ENCODE measurements at regions not wholly inside any gene's neighbourhood (a gene's known extent, or its start where the extent isn't known, plus 50 kb on each side); places are given as distances from the start of the nearest gene placed in this dataset.

DNA sequence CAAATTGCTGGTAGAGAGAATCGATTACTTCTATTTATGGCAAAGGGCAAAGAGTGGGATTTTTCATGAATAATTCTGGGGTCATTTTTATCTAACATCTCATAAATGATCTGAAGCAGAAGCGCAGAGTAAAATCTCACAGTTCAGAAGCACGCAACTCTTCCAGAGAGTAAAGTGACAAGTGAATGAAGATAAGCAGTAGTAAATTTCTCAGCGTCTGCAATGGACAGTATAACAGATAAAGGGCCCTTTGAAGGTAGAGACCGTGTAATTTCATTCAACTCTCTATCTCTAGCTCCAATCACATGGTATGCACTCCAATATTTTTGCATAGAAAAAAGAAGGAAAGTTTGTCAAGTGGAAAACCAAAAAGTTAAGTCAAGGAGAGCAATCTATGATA is 521.1 kb upstream of the NECTIN3 start (continued):
- TF ChIP-seq, protein P1, sequence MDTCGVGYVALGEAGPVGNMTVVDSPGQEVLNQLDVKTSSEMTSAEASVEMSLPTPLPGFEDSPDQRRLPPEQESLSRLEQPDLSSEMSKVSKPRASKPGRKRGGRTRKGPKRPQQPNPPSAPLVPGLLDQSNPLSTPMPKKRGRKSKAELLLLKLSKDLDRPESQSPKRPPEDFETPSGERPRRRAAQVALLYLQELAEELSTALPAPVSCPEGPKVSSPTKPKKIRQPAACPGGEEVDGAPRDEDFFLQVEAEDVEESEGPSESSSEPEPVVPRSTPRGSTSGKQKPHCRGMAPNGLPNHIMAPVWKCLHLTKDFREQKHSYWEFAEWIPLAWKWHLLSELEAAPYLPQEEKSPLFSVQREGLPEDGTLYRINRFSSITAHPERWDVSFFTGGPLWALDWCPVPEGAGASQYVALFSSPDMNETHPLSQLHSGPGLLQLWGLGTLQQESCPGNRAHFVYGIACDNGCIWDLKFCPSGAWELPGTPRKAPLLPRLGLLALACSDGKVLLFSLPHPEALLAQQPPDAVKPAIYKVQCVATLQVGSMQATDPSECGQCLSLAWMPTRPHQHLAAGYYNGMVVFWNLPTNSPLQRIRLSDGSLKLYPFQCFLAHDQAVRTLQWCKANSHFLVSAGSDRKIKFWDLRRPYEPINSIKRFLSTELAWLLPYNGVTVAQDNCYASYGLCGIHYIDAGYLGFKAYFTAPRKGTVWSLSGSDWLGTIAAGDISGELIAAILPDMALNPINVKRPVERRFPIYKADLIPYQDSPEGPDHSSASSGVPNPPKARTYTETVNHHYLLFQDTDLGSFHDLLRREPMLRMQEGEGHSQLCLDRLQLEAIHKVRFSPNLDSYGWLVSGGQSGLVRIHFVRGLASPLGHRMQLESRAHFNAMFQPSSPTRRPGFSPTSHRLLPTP (IDR thresholded peaks at IDR 0.05; ENCODE audit: borderline replicate concordance, extremely low read depth, insufficient read length) = no peak
- TF ChIP-seq NFIC (IDR thresholded peaks at IDR 0.05) (no peak), MEF2A (IDR thresholded peaks at IDR 0.05; ENCODE audit: control insufficient read depth, low read depth, low read length) (no peak), LEF1 (IDR thresholded peaks at IDR 0.05) (0 out of 2 replicates have a peak, but pooled peaks have one; percentile 33), SMARCA4 (IDR thresholded peaks at IDR 0.05) (peak; percentile 31; the same call in 1 of the 2 replicates), TEAD4 (IDR thresholded peaks at IDR 0.05; ENCODE audit: low read length) (peak; percentile 41), TEAD4 (CRISPR knock-in tag; IDR thresholded peaks at IDR 0.05; ENCODE audit: borderline replicate concordance) (no peak), CXXC5 (CRISPR knock-in tag; IDR thresholded peaks at IDR 0.05) (peak; percentile 50), ZNF184 (CRISPR knock-in tag; IDR thresholded peaks at IDR 0.05) (no peak), GABPA (tag; conservative IDR thresholded peaks at IDR 0.05; ENCODE audit: low read depth) (no peak), ZKSCAN3 (CRISPR knock-in tag; IDR thresholded peaks at IDR 0.05) (no peak), ETV1 (tag; conservative IDR thresholded peaks at IDR 0.05; ENCODE audit: low read depth) (no peak), PURB (CRISPR knock-in tag; IDR thresholded peaks at IDR 0.05; ENCODE audit: low read depth) (no peak)
- TF ChIP-seq, protein P2, sequence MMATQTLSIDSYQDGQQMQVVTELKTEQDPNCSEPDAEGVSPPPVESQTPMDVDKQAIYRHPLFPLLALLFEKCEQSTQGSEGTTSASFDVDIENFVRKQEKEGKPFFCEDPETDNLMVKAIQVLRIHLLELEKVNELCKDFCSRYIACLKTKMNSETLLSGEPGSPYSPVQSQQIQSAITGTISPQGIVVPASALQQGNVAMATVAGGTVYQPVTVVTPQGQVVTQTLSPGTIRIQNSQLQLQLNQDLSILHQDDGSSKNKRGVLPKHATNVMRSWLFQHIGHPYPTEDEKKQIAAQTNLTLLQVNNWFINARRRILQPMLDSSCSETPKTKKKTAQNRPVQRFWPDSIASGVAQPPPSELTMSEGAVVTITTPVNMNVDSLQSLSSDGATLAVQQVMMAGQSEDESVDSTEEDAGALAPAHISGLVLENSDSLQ (IDR thresholded peaks at IDR 0.05) = 0 out of 2 replicates have a peak, but pooled peaks have one; percentile 13
- TF ChIP-seq, protein P3, sequence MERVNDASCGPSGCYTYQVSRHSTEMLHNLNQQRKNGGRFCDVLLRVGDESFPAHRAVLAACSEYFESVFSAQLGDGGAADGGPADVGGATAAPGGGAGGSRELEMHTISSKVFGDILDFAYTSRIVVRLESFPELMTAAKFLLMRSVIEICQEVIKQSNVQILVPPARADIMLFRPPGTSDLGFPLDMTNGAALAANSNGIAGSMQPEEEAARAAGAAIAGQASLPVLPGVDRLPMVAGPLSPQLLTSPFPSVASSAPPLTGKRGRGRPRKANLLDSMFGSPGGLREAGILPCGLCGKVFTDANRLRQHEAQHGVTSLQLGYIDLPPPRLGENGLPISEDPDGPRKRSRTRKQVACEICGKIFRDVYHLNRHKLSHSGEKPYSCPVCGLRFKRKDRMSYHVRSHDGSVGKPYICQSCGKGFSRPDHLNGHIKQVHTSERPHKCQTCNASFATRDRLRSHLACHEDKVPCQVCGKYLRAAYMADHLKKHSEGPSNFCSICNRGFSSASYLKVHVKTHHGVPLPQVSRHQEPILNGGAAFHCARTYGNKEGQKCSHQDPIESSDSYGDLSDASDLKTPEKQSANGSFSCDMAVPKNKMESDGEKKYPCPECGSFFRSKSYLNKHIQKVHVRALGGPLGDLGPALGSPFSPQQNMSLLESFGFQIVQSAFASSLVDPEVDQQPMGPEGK (CRISPR knock-in tag; IDR thresholded peaks at IDR 0.05; ENCODE audit: borderline replicate concordance) = no peak
- TF ChIP-seq, protein P4, sequence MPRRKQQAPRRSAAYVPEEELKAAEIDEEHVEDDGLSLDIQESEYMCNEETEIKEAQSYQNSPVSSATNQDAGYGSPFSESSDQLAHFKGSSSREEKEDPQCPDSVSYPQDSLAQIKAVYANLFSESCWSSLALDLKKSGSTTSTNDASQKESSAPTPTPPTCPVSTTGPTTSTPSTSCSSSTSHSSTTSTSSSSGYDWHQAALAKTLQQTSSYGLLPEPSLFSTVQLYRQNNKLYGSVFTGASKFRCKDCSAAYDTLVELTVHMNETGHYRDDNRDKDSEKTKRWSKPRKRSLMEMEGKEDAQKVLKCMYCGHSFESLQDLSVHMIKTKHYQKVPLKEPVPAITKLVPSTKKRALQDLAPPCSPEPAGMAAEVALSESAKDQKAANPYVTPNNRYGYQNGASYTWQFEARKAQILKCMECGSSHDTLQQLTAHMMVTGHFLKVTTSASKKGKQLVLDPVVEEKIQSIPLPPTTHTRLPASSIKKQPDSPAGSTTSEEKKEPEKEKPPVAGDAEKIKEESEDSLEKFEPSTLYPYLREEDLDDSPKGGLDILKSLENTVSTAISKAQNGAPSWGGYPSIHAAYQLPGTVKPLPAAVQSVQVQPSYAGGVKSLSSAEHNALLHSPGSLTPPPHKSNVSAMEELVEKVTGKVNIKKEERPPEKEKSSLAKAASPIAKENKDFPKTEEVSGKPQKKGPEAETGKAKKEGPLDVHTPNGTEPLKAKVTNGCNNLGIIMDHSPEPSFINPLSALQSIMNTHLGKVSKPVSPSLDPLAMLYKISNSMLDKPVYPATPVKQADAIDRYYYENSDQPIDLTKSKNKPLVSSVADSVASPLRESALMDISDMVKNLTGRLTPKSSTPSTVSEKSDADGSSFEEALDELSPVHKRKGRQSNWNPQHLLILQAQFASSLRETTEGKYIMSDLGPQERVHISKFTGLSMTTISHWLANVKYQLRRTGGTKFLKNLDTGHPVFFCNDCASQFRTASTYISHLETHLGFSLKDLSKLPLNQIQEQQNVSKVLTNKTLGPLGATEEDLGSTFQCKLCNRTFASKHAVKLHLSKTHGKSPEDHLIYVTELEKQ (CRISPR knock-in tag; IDR thresholded peaks at IDR 0.05) = no peak
- TF ChIP-seq, protein P5, sequence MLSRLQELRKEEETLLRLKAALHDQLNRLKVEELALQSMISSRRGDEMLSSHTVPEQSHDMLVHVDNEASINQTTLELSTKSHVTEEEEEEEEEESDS (CRISPR knock-in tag; IDR thresholded peaks at IDR 0.05) = no peak
- TF ChIP-seq, protein P6, sequence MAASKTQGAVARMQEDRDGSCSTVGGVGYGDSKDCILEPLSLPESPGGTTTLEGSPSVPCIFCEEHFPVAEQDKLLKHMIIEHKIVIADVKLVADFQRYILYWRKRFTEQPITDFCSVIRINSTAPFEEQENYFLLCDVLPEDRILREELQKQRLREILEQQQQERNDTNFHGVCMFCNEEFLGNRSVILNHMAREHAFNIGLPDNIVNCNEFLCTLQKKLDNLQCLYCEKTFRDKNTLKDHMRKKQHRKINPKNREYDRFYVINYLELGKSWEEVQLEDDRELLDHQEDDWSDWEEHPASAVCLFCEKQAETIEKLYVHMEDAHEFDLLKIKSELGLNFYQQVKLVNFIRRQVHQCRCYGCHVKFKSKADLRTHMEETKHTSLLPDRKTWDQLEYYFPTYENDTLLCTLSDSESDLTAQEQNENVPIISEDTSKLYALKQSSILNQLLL (CRISPR knock-in tag; IDR thresholded peaks at IDR 0.05; ENCODE audit: borderline replicate concordance) = no peak

Data from K562 (cell line).